ENCODE measurements at regions not wholly inside any gene's neighbourhood (a gene's known extent, or its start where the extent isn't known, plus 50 kb on each side); places are given as distances from the start of the nearest gene placed in this dataset.
"Not testable (repeated sequence)": the region's sequence is repeated elsewhere in the genome, so short reads cannot be mapped to it uniquely, and the experiment has no call there.

DNA sequence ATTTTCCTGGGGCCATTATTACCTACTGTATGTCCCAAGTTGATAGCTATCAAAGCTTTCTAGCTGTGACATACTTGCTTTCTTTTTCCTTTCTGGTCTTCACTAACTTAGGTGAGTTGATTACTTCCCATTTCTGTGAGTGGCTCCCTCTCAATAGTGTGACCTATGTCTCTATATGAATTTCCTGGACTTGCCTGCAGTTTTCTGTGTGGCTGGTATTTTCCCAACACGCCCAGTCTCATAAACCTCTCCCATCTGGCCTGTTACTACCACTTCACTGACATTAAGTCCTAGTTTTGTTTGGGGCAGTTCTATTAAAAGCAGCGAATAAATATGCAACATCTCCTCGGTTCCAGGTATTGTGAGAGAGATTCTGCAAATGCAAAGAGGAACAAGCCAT is 671.2 kb downstream of the SI start:
- intact Hi-C loops (cut with DNase I): no loop called here
- no peak for DNase-seq
- Histone ChIP-seq H3K27me3 (no peaks in the 10 kb centered on the region), H3K36me3 (replicated peaks in 1 of 2; ENCODE audit: insufficient read depth in 1 of 2, low read depth in 2 of 2) (no peaks in the 10 kb centered on the region), H3K27ac (no peak overlapping the region), H3K9me3 (no peaks in the 10 kb centered on the region), H3K4me1 (no peaks in the 10 kb centered on the region), H3K4me3 (no peak overlapping the region)
- TF ChIP-seq, protein P1, sequence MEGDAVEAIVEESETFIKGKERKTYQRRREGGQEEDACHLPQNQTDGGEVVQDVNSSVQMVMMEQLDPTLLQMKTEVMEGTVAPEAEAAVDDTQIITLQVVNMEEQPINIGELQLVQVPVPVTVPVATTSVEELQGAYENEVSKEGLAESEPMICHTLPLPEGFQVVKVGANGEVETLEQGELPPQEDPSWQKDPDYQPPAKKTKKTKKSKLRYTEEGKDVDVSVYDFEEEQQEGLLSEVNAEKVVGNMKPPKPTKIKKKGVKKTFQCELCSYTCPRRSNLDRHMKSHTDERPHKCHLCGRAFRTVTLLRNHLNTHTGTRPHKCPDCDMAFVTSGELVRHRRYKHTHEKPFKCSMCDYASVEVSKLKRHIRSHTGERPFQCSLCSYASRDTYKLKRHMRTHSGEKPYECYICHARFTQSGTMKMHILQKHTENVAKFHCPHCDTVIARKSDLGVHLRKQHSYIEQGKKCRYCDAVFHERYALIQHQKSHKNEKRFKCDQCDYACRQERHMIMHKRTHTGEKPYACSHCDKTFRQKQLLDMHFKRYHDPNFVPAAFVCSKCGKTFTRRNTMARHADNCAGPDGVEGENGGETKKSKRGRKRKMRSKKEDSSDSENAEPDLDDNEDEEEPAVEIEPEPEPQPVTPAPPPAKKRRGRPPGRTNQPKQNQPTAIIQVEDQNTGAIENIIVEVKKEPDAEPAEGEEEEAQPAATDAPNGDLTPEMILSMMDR (IDR thresholded peaks at IDR 0.05): no peak
- no peak for TF ChIP-seq POLR2A (IDR thresholded peaks at IDR 0.05)
- ATAC-seq: no peak
- 62 to 89% methylated on average over 3 of the region's 3 CpGs for WGBS, 2 donors

DNA sequence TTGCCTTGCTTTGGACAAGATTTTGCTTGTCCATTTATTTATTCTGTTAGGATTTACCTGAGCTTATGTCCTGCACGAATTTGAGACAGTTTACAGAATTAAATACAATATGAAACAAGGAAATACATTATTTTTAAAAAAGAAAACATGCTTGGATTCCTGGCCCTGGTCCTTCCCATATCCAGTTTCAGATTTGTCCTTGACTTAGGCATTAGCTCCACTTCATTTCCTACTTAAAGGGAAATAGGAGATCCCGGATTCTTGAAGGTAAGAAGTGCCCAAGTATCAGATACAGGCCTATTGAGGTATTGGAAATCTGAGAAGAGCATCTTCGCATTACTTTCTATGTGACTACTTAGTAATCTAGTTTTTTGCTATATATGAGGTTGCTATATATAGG is 672.0 kb downstream of the SI start:
- no peak for ATAC-seq
- Histone ChIP-seq H3K9me3 (no peaks in the 10 kb centered on the region), H3K27me3 (no peaks in the 10 kb centered on the region), H3K4me3 (no peak overlapping the region), H3K27ac (no peak overlapping the region), H3K36me3 (replicated peaks in 1 of 2; ENCODE audit: insufficient read depth in 1 of 2, low read depth in 2 of 2) (no peaks in the 10 kb centered on the region), H3K4me1 (no peaks in the 10 kb centered on the region)
- DNase-seq: no peak
- no peak for TF ChIP-seq POLR2A (IDR thresholded peaks at IDR 0.05)
- TF ChIP-seq, protein P1 (IDR thresholded peaks at IDR 0.05): no peak
- intact Hi-C loops (cut with DNase I): no loop called here
- 44% methylated on average over 3 of the region's 3 CpGs for WGBS, 2 donors

DNA sequence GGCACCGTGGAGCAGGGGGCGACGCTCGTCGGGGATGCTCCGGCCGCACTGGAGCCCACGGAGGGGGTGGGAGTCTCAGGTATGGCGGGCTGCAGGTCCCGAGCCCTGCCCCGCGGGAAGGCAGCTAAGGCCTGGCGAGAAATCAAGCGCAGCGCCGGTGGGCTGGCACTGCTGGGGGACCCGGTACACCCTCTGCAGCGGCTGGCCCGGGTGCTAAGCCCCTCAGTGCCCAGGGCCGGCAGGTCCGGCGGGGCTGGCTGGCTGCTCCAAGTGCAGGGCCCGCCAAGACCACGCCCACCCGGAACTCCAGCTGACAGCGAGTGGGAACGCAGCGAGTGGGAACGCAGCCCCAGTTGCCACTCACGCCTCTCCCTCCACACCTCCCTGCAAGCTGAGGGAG is 676.4 kb downstream of the SI start:
- no peak for DNase-seq
- ATAC-seq: no peak
- no peaks in the 10 kb centered on the region for H3K36me3 ChIP-seq (replicated peaks in 1 of 2; ENCODE audit: insufficient read depth in 1 of 2, low read depth in 2 of 2)
- no peak overlapping the region for H3K27ac ChIP-seq
- no peaks in the 10 kb centered on the region for H3K27me3 ChIP-seq
- WGBS, 2 donors: 92 to 100% methylated on average over 6 to 15 of the region's 30 CpGs
- intact Hi-C loops (cut with DNase I): no loop called here
- no peak overlapping the region for H3K4me3 ChIP-seq
- no peak for TF ChIP-seq POLR2A (IDR thresholded peaks at IDR 0.05)
- TF ChIP-seq, protein P1 (IDR thresholded peaks at IDR 0.05): no peak
- H3K9me3 ChIP-seq: no peaks in the 10 kb centered on the region
- no peaks in the 10 kb centered on the region for H3K4me1 ChIP-seq

DNA sequence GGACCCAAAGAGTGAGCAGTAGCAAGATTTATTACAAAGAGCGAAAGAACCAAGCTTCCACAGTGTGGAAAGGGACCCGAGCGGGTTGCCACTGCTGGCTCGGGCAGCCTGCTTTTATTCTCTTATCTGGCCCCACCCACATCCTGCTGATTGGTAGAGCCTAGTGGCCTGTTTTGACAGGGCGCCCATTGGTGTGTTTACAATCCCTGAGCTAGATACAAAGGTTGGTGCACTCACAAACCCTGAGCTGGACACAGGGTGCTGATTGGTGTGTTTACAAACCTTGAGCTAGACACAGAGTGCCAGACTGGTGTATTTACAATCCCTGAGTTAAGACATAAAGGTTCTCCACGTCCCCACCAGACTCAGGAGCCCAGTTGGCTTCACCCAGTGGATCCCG is 676.9 kb downstream of the SI start:
- H3K36me3 ChIP-seq (replicated peaks in 1 of 2; ENCODE audit: insufficient read depth in 1 of 2, low read depth in 2 of 2); H3K27ac ChIP-seq; H3K9me3 ChIP-seq; H3K4me3 ChIP-seq; ATAC-seq; intact Hi-C loops (cut with DNase I); H3K27me3 ChIP-seq; DNase-seq; H3K4me1 ChIP-seq: not testable (repeated sequence)
- WGBS, 2 donors: 66 to 76% methylated on average over 6 to 7 of the region's 7 CpGs

DNA sequence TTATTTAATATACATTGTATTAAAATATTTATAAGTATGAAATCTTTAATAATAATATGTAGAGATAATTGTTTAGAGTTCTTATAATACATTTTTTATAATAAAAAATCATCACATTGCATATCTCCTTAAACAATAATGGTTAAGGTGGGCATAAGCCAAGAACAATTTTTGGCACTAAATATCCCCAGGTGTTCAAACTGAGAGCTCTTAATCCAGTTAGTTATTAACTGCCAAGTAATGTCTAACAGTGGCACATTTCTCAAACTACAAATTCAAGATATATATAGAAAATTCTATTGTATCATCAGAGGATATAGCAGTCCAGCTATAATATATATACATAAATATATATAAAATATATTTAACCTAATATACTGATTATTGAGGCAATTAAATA is 680.8 kb downstream of the SI start:
- no peak for TF ChIP-seq POLR2A (IDR thresholded peaks at IDR 0.05)
- TF ChIP-seq, protein P1 (IDR thresholded peaks at IDR 0.05): no peak
- Histone ChIP-seq H3K36me3 (replicated peaks in 1 of 2; ENCODE audit: insufficient read depth in 1 of 2, low read depth in 2 of 2) (no peaks in the 10 kb centered on the region), H3K4me3 (no peak overlapping the region), H3K27ac (no peak overlapping the region), H3K4me1 (no peaks in the 10 kb centered on the region), H3K9me3 (no peaks in the 10 kb centered on the region), H3K27me3 (no peaks in the 10 kb centered on the region)
- ATAC-seq (peak; percentile 59), DNase-seq (no peak)
- intact Hi-C loops (cut with DNase I): no loop called here
